ENCODE measurements at regions not wholly inside any gene's neighbourhood (a gene's known extent, or its start where the extent isn't known, plus 50 kb on each side); places are given as distances from the start of the nearest gene placed in this dataset.
A peak's percentile ranks its signal among the peaks of the same experiment; 100 is the strongest.
"Not testable (repeated sequence)": the region's sequence is repeated elsewhere in the genome, so short reads cannot be mapped to it uniquely, and the experiment has no call there.

DNA sequence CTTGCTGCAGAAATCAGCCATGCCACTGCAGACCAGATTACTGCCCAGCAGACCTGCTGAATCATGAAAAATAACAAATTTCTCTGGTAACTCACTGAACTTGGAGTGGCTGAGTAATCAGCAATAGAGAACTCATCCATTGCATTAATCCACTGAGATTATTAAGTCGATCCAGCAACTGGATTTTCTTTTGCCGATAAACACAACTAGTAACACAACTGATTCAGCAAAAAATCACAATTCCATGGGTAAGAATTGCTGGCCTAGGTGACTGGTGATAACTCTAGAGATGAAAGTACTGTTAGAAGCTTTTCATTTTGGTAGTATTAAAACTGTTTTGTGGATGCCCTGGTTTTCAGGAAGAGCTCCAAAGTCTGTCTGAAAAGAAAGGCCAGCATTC, 214.5 kb downstream of the ETV1 start:
- no peak for DNase-seq (ENCODE audit: low spot score)

DNA sequence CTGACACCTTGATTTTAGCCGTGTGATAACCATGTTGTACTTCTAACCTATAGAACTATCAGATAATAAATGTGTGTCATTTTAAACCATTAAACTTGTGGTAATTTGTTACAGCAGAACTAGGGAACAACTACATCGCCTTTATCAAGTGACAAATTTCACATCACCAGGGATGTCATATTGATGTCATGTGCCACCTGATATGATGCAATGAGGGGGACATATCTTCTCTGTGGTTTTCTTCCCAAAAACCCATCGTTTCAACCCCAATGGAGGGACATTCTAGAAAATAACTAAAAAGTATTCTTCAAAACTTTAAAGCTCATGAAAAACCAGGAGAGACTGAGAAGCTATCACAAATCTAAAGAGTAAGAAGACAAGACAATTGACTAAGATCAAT, 212.2 kb downstream of the ETV1 start:
- DNase-seq (ENCODE audit: low spot score) = no peak

DNA sequence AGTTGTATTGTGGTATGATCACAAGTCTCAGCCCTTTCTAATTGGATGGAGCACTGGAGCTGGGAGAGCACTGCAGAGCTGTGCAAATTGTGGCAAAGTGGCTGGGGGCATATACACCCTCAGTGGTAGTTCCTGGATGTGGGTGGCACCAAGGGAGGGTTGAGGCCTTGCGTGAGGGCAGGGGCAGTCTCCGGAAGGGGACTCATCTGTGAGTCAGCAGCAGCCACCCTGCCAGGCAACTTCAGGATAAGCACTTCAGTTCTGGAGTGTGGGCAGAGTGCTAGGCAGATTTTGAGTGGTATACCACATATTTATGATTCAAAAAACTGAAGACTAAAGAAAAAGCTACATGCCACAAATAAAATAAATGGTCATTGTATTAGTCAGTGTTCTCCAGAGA, 210.5 kb downstream of the ETV1 start:
- peak; percentile 23 for DNase-seq (ENCODE audit: low spot score)

DNA sequence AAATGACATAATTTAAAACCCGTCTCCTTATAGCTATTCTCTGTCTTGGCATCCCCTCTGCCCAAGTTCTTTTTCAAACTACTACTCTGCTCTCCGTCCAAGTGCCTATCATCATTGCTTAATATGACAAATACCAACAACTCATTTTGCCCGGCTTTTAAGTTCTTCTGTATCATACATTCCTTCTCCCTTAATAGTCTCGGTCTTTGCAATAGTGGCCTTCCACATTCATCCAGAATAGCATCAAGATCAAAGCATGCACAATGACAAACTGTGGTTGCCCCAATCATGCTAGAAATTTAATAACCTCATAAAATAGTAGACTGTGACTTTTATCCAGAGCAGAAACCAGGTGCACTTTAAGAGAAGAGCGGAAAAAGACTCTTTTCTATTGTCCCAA, 198.9 kb downstream of the ETV1 start:
- no peak for DNase-seq (ENCODE audit: low spot score)

DNA sequence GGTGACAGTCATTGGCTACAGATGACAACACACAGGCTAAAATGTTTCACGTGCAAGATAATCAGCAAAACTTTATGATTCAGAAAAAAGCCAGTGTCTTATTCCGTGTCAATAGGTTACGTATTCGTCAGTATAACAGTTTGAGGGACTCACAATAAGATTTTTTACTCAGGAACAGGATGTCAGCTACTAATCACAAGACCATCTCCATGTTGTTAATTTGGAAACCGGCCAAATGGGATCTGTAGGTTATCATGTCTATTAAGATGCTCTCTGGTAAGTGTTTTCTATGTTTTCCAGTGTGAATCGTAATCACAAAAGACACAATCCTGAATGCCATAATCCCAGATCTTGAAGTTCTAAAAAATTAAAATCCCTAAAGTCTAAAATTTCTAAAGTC, 197.3 kb downstream of the ETV1 start:
- DNase-seq (ENCODE audit: low spot score) = no peak

DNA sequence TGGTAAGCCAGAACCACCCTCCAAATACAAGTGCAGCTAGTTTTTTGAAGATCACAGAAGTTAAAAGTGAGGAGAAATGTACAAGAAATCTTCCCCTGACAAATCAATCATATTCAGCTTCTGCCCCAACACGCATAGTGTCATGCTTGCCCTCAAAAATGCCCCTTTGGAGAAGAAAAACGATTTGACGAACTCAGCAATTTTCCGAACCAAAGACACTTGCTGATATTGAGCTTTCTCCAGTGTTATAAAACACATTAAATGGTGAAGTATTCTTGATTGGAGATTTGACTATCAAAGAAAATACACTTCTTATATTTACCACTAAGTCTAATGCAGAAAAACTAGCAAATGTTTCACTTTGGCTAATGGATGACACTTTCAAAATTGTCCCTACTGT, 195.5 kb downstream of the ETV1 start:
- no peak for DNase-seq (ENCODE audit: low spot score)

DNA sequence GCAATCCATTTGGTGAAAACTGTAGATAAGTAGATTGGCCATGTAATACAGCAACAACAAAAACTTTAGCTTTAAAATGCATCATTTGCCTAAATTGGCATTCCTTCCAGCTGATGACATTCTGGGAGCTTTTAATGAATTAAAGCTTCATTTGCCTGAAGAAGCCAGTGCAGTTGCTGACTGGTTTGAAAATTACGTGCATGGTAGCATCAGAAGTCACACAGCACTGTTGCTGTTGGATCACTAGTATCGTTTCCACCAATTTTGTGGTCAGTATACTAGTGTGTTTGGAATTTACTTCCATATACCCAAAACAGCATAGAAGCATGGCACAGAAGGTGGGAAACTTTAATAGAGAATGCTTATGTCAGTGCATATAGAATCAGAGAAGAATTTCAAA, 194.9 kb downstream of the ETV1 start:
- DNase-seq (ENCODE audit: low spot score) = no peak

DNA sequence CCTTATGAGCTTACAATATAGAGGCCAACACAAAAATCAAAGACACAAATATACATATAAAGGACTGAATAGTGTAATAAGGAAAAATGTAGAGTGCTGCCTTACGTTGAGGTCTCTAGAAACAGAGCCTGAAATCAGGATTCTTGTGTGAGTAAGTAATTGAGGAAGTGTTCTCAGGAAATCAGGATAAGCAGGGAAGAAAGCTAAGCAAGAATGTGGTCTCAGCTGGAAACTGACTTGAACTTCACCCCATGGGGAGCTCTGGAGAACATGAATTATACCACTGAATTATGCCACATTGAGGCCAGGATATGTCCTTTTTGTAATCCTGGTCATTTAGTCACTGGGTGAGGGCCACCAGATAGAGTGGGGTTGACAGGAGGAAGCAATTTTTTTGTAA, 191.9 kb downstream of the ETV1 start:
- no peak for DNase-seq (ENCODE audit: low spot score)

DNA sequence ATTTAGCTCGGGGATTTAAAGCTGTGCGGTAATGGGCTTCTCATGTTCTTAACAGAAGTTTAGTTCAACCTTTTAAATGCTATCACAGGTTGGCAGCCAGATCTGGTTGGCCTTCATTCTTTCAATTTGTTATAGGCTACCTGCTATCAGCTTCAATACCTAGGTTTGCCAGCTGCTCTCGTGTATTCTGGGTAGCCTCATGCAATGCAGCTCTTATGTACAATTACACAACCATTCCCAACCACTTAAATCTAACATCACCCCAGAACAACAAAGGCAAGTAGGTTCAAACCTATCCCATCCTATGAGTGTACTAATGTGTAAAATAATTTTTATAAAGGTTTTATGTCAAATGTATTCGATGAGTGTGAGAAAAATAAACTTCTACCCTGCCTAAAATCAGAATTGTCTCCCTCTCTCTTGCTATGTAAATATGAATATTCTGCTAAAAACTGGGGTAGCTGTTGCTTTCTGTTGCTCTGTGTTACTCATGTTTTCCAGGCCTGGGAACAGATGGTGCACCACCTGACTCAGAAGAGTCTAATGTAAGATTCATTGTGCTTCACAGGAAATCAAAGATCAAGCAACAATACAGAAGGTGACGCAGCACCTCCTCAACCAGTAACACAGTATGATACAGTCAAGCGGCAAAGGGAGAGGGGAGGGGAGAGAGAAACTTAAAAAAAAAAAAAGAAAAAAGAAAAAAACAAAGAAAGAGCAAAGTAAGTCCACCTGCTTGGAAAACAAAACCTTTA, 188.6 kb downstream of the ETV1 start:
- no peak for DNase-seq (ENCODE audit: low spot score)

DNA sequence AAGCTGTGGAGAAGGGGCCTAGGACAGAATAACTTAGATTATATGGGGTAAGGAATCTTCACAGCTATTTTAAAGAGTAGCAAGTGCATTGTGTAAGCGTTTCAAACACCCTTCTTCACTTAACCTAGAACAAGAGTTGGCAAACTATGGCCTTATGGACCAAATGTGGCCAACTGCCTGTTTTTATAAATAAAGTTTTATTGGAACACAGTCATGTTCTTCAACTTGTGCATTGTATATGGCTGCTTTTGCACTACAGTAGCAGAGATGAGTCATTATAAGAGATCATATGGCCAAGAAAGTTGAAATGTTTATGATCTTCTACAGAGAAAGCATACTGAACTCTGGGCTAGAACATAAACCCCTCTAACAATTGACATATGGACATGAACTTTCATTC, 187.8 kb downstream of the ETV1 start:
- no peak for DNase-seq (ENCODE audit: low spot score)

DNA sequence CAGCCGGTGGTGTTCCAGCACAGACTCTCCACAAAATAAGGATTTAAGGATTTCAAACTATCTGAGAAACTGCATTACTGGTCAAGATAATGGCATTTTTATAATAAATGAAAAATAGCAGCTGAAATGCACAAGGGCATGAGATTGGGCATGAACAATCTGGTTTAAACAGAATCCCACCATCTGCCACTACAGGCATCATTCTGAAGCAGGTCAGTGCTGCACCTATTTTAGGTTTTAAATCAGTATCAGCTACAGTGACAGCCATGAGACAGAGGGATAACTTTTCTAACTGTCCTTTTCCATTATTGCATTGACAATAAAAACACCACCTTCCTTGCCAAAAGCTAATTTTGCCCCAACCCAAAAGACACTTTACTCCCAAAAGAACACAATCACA, 186.8 kb downstream of the ETV1 start:
- no peak for DNase-seq (ENCODE audit: low spot score)

DNA sequence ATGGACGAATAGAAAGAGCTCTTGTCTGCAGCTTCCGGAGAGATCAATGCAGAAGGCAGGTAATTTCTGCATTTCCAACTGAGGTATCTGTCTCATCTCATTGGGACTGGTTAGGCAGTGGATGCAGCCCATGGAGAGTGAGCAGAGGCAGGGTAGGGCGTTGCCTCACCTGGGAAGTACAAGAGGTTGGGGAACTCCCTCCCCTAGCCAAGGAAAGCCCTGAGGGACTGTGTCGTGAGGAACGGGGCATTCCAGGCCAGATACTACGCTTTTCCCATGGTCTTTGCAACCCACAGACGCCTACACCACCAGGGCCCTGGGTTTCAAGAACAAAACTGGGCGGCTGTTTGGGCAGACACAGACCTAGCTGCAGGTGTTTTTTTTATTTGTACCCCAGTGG, 186.3 kb downstream of the ETV1 start:
- no peak for DNase-seq (ENCODE audit: low spot score)

DNA sequence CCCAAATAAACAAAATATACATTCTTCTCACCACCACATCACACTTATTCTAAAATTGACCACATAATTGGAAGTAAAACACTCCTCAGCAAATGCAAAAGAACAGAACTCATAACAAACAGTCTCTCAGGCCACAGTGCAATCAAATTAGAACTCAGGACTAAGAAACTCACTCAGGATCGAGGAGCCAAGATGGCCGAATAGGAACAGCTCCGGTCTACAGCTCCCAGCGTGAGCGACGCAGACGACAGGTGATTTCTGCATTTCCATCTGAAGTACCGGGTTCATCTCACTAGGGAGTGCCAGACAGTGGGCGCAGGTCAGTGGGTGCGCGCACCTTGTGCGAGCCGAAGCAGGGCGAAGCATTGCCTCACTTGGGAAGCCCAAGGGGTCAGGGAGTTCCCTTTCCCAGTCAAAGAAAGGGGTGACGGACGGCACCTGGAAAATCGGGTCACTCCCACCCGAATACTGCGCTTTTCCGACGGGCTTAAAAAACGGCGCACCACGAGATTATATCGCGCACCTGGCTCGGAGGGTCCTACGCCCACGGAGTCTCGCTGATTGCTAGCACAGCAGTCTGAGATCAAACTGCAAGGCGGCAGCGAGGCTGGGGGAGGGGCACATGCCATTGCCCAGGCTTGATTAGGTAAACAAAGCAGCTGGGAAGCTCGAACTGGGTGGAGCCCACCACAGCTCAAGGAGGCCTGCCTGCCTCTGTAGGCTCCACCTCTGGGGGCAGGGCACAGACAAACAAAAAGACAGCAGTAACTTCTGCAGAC, 183.2 kb downstream of the ETV1 start:
- DNase-seq (ENCODE audit: low spot score) = not testable (repeated sequence)

DNA sequence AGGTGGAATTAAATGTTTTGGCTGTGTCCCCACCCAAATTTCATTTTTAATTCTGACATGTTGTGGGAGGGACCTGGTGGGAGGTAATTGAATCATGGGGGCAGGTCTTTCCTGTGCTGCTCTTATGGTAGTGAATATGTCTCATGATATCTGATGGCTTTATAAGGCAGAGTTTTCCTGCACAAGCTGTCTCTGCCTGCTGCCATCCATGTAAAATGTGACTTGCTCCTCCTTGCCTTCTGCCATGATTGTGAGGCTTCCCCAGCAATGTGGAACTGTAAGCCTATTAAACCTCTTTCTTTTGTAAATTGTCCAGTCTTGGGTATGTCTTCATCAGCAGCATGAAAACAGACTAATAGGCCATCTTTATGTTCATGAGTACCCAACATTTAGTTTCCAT, 172.2 kb downstream of the ETV1 start:
- DNase-seq (ENCODE audit: low spot score) = not testable (repeated sequence)

DNA sequence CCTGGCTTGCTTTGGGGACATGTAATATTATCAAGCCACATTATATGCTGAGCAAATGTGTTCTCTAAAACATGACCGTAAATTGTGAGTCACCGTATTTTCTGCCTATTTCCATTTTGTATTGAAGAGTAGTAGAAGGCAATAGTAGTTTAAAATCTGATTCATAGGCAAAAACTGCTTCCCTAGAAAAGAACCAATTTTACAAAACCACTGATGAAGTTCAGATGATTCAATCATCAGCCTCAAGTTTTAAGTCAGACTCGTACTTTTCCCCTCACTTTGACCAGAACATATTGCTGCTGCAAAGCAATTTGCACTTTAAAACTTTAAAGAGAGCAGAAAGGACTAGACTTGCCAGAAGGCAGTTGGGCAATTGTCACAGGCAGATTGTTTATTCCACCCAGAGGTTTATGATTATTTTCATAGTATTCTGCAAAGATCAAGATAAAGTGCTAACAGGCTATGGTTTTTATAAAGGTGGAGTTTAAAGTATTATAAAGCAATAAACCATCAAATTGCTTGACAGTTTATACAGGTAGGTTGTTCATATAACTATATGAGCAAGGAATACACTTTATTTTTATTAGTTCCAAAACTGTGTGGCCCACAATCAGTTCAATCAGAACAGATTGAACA, 168.2 kb downstream of the ETV1 start:
- DNase-seq (ENCODE audit: low spot score) = no peak

DNA sequence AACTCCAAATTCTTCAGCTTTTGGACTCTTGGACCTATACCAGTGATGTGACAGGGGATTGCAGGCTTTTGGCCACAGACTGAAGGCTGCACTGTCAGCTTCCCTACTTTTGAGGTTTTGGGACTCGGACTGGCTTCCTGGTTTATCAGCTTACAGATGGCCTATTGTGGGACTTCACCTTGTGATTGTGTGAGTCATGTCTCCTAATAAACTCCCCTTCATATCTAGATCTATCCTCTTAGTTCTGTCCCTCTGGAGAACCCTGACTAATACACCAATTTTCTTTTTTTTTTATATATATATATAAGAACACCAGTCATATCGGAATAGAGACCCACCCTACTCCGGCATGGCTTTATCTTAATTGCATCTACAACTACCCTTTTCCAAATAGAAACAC, 166.8 kb downstream of the ETV1 start:
- peak; percentile 73 for DNase-seq (ENCODE audit: low spot score)

DNA sequence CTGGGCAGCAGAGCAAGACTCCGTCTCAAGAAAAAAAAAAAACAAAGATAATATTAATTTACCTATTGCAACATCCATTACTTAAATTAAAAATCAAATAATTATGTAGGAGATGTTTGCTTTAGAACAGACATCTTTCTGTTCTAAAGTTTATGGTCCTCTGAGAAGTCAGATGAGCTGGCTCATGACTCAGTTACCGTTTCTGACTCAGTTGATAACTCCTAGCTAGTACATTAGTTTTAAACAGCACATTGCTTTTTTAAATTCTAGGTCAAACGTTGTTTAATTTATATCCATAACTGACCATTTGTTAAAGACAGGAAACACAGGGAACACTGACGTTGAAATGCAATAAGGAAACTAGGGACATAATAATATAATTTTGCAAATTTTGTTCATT, 162.7 kb downstream of the ETV1 start:
- no peak for DNase-seq (ENCODE audit: low spot score)

DNA sequence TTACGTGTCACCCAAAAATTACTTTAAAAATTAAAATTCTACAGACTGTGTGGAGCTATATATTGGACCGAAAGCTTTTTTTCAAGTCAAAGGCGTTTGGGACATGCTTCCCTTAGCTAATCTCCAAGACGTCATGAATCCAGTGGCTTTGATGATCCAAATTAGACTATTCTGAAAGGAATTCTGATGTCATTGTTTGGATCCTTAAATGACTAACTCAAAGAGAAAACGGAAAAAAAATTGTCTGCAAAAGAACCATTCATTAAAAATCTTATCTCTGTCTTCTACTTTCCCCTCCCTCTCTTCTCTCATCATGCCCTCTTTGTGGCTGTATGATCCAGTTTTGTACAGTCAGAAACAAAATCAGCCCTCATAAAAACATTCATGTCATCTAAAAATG, 161.8 kb downstream of the ETV1 start:
- no peak for DNase-seq (ENCODE audit: low spot score)

DNA sequence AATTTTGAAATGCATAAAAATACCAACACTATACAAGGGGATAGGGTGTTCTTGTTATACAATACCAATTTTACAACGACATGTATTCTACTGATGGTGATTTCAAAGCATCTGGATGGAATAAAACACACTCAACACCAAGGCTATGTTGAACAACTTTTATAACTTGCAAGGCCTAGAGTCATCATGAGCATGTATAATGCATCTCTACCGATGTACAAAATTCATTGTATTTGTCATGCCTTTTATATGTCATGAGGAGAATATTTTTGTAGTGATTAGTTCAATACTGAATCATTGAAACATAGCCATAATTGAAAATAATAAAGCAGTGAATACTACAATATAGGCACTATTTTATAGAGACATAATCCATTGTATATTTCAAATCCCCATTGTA, 160.2 kb downstream of the ETV1 start:
- DNase-seq (ENCODE audit: low spot score) = no peak

DNA sequence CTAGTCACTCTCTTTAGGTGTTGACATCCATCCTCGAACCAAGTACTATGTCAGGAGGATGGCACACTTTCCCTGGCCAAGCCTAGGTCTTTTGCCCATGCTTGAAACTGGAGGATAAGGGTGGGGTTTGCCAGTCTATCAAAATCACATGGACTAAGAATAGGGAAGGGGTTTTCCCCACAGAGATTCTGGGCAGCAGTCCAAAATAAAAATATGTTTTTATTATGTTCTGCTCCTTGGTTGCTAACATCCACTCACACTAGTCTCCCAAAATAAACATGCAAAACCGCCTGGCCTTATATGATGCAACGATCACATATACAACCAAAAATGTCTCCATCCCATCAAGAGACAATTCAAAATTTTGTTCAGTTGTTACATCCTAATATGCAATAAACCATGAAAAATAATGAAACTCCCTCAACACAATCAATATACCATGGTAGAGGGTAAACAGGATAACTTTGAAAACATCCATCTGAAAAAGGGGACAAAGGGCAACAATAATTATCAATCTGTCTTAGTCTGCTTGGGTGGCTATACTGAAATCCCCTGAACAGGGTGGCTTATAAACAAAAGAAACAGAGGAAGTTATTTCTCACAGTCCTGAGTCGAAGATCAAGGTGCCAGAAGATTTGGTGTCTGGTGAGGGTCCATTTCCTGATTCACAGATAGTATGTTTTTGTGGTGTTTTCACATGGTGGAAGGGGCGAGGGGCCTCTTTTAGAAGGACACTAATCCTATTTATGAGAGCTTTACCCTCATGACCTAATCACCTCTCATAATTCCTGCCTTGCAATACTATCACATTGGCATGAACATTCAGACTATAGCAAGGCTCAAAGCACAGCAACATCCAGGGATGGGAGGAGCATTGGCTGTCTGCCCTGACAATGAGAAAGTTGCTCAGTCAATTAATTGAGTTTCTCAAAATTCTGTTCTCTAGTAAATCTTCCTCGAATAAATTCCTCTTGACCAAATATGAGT, 159.3 kb downstream of the ETV1 start:
- DNase-seq (ENCODE audit: low spot score) = peak; percentile 69

DNA sequence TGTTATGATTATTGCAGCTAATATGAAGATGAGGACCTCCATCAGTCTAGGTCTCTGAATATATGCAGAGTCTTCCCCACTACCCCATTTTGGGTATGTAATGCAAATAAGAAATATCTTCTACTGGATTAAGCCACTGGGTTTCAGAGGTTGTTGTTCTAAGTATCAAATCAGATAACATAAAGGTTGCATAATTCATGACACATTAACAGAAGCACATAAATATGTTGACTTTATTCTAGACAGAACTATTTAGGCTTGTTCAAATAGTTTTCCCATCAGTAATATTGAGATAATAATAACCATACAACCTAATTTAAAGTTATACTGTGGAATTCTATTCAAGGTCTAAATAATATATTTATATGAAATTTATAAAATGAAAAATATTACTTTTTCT, 157.1 kb downstream of the ETV1 start:
- no peak for DNase-seq (ENCODE audit: low spot score)

DNA sequence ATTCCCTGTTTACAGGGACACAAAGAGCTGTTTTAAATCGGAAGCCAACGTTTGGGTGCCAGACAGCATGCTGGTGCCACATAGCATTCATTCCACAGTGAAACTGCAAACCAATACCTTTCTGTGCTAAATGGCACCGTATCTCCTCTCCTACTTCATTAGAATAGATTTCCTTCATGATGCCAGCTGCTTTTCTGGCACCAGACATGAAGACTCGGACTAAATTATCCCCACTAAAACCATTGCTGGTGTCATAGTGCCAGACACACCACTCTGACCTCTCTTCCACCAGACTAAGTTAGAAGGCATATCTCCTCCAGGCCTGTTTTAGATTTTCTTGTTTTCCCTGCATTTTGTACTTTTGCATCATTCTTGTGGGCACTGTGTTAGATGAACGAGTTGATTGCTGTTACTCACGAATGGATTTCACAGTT, 155.1 kb downstream of the ETV1 start:
- DNase-seq (ENCODE audit: low spot score) = no peak

Data from HT-29 (cell line).